Spinal cord (tissue), 9 donors: ENCODE measurements at regions not wholly inside any gene's neighbourhood (a gene's known extent, or its start where the extent isn't known, plus 50 kb on each side); places are given as distances from the start of the nearest gene placed in this dataset.

Experiments
- DNase-seq, 6 donors: peaks; one replicate each; pipeline versions ENCODE4 v3.0.0 to v3.0.0-alpha.2; 2013 to 2015; ENCODE audit warnings: low spot score in 6 of 6, low read depth in 4 of 6
- H3K27ac ChIP-seq: one replicate; pipeline ENCODE4 v1.5.1; 2013; ENCODE audit warnings: low read depth, low read length, control low read depth
- H3K27me3 ChIP-seq: one replicate; pipeline ENCODE4 v1.6.1; 2013; ENCODE audit warnings: low read length; ENCODE audit not compliant: control insufficient read depth, insufficient read depth
- H3K36me3 ChIP-seq: one replicate; pipeline ENCODE4 v1.6.1; 2013; ENCODE audit warnings: low read length; ENCODE audit not compliant: control insufficient read depth, insufficient read depth
- H3K4me1 ChIP-seq: one replicate; pipeline ENCODE4 v1.6.1; 2013; ENCODE audit warnings: low read length; ENCODE audit not compliant: control insufficient read depth, insufficient read depth
- H3K4me3 ChIP-seq: one replicate; pipeline ENCODE4 v1.5.1; 2013; ENCODE audit warnings: low read depth, low read length, control low read depth
- H3K9me3 ChIP-seq: one replicate; pipeline ENCODE4 v1.6.1; 2013; ENCODE audit warnings: low read length; ENCODE audit not compliant: control insufficient read depth, insufficient read depth
- WGBS: methylation state at CpG from one replicate; pipeline ENCODE4 v1.1.5; 2013; ENCODE audit warnings: missing lambda C conversion rate; ENCODE audit not compliant: insufficient coverage; 5-methylcytosine and 5-hydroxymethylcytosine counted together
- donor health status: healthy.

DNA sequence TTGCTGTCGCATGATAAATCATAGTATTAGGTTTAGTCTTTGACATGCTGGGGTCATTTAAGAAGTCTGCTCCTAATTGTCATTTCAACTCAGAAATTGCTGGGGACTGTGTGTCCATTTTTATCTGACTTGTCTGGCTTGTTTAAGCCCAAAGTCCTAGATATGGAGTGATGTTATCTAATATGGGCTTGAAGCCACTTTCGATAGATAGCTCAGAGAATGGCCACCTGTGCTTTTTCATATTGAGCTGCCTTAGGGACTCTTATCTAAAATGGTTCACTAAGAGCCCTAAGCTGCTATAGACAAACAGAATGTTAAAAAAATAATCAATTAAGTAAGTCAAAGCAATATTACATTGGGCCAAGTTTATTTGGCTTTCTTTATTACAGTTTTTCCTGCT lies 81.6 kb upstream of the CNTNAP4 start:
- H3K4me1 ChIP-seq, result no peaks in the 10 kb centered on the region
- no peaks in the 10 kb centered on the region for H3K9me3 ChIP-seq
- H3K27me3 ChIP-seq, result no peaks in the 10 kb centered on the region
- no peak for DNase-seq
- no peaks in the 10 kb centered on the region for H3K36me3 ChIP-seq
- H3K27ac ChIP-seq, result no peak overlapping the region
- no peak overlapping the region for H3K4me3 ChIP-seq
- no CpG with 5 or more reads among the region's 2 CpGs for WGBS

DNA sequence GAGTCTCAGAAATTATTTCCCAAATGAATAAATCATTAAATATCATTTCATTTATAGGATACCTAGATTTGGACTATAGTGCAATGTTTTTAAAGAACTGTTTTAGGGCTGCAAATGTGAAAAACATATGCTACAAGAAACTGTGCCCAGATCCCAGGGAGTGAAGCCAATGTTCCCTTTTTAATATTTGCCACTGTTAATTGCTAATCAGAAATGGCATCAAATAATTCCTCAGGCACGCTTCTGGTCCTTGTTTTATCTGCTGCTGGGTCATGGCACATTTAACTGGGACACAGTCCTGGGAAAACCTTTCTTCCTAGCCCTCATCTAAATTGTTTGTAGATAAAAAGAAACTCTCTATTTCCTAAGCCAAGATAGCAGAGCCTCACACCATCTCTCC lies 79.3 kb upstream of the CNTNAP4 start:
- Histone ChIP-seq H3K27me3 (no peaks in the 10 kb centered on the region), H3K4me3 (no peak overlapping the region), H3K4me1 (no peaks in the 10 kb centered on the region), H3K36me3 (no peaks in the 10 kb centered on the region), H3K9me3 (no peaks in the 10 kb centered on the region), H3K27ac (no peak overlapping the region)
- WGBS, result no CpG with 5 or more reads among the region's 1 CpG
- peak in 1 of 6 donors; percentile 44 for DNase-seq

DNA sequence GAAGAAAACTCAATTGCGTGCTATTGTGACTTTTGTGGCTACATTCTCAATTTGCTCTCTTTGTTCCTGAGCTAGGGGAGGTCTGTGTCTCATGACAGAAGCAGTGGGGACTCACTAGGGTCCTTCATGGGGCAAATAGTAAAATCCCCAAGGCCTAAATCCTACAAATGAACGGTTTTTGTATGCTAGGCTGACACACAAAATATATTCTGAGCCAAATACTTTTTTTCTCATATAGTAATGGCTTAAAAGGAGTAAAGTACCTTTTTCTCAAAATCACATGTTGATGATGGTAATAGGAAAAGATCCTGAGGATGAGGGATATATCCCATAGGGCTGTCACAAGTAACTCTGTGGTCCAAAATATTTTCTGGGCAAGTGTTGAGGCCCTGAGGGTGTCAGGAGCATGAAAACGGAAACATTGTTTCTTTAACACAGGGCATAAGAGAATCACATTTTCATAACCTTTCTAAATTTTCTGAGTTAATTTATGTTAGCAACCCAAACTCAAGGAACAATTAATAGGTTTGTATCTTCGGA lies 77.5 kb upstream of the CNTNAP4 start:
- H3K36me3 ChIP-seq, result no peaks in the 10 kb centered on the region
- WGBS, result no CpG with 5 or more reads among the region's 4 CpGs
- no peak overlapping the region for H3K27ac ChIP-seq
- no peaks in the 10 kb centered on the region for H3K4me1 ChIP-seq
- H3K9me3 ChIP-seq, result no peaks in the 10 kb centered on the region
- no peak for DNase-seq
- no peaks in the 10 kb centered on the region for H3K27me3 ChIP-seq
- H3K4me3 ChIP-seq, result no peak overlapping the region

DNA sequence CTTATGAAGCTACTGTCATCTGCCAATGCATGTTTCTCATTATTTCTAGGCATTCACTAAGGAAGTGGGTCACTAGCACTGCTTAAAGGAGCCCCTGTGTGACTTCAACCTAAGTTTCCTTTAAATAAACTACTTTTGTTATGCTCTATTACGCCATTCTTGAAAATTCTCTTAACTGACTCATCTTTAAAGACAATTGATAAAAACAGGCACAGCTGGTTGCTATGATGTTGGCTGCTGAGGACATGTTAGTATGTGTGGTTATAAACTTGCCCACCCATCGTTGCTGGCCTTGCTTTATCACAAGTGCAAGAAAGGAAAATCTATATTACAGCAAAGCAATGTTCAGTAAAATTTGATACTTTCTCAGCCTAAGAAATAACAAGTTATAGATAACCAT lies 75.8 kb upstream of the CNTNAP4 start:
- no peaks in the 10 kb centered on the region for H3K4me1 ChIP-seq
- H3K27ac ChIP-seq, result no peak overlapping the region
- H3K27me3 ChIP-seq, result no peaks in the 10 kb centered on the region
- DNase-seq, result no peak
- no peaks in the 10 kb centered on the region for H3K36me3 ChIP-seq
- no CpG with 5 or more reads among the region's 2 CpGs for WGBS
- no peaks in the 10 kb centered on the region for H3K9me3 ChIP-seq
- H3K4me3 ChIP-seq, result no peak overlapping the region

DNA sequence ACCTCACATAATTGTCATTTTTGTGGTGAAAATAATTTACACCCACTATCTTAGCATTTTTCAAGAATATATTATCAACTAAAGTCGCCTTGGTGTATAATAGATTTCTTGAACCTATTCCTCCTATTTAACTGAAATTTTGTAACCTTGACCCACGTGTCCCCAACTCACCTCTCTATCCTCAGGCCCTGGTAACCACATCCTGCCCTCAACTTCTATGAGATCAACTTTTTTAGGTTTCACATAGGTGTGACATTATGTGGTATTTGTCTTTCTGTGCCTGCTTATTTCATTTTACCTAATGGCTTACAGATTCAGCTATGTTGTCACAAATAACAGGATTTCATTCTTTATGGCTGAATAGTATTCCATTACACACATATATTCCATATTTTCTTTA lies 73.0 kb upstream of the CNTNAP4 start:
- no CpG with 5 or more reads among the region's 2 CpGs for WGBS
- H3K4me1 ChIP-seq, result no peaks in the 10 kb centered on the region
- H3K27me3 ChIP-seq, result no peaks in the 10 kb centered on the region
- no peak for DNase-seq
- H3K36me3 ChIP-seq, result no peaks in the 10 kb centered on the region
- no peak overlapping the region for H3K27ac ChIP-seq
- H3K9me3 ChIP-seq, result no peaks in the 10 kb centered on the region
- no peak overlapping the region for H3K4me3 ChIP-seq

DNA sequence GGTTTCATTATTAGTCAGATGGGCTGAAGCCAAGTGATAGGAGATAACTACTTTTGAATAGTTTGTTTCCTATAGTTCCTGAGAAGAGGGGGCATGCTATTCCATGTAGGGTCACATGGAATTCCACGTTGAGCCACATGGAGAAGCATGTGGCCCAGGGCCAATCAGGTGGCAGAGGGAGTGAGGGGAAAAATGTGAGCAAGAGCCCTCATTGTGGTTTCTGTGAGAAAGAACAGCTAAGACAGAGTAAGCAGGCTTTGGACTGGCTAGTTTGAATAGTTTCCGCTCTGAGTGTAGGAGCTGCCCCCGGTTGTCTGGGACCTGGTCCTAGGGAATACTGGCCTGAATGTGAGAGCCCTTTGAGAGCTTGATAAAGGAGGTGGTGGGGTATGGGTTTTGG lies 69.9 kb upstream of the CNTNAP4 start:
- Histone ChIP-seq H3K4me1 (no peaks in the 10 kb centered on the region), H3K36me3 (no peaks in the 10 kb centered on the region), H3K9me3 (no peaks in the 10 kb centered on the region), H3K4me3 (no peak overlapping the region), H3K27ac (no peak overlapping the region), H3K27me3 (no peaks in the 10 kb centered on the region)
- DNase-seq, result no peak
- 76% methylated on average over 3 of the region's 3 CpGs for WGBS

DNA sequence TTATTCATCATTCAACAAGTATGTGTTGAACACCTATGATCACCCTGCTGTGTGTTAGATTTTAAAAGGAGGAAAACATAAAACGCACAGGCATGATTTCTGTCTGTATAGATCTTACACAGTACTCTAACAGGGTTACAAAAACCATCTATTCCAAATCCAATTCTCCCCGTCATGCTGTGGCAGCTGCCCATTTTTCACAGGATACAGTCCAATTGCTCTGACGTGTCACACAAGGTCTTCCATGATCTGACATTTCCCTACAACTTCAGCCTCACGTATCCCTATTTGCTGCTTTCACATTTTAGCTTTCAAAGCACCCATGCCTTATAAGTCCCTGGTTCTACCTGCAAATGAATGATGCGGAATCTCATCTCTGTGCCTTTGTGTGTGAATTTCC lies 67.0 kb upstream of the CNTNAP4 start:
- no peaks in the 10 kb centered on the region for H3K36me3 ChIP-seq
- H3K9me3 ChIP-seq, result no peaks in the 10 kb centered on the region
- no peaks in the 10 kb centered on the region for H3K27me3 ChIP-seq
- 81% methylated on average over 5 of the region's 5 CpGs for WGBS
- H3K4me3 ChIP-seq, result no peak overlapping the region
- no peaks in the 10 kb centered on the region for H3K4me1 ChIP-seq
- peak in 2 of 6 donors; percentile 14 to 29 for DNase-seq
- H3K27ac ChIP-seq, result no peak overlapping the region

DNA sequence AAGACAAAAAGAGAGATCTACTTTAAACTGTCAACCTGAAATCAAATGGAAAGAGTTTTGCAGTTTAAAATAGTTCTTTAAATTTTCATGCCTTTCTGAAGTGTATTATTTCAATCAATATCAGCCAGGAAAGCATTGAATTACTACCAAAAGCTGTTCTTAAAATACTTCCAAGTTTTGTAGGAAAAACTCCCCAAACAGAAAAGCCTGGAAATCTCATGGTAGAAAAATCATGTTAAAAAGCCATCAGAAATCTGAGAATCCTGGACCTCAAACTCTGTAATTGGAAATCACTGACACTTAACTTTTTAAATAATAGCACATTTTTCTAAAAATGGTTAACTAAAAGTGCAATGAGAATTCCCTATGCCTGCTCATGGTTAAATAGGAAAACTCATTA lies 63.3 kb upstream of the CNTNAP4 start:
- Histone ChIP-seq H3K36me3 (no peaks in the 10 kb centered on the region), H3K27ac (no peak overlapping the region), H3K9me3 (no peaks in the 10 kb centered on the region), H3K4me3 (no peak overlapping the region), H3K27me3 (no peaks in the 10 kb centered on the region), H3K4me1 (no peaks in the 10 kb centered on the region)
- DNase-seq, result no peak

DNA sequence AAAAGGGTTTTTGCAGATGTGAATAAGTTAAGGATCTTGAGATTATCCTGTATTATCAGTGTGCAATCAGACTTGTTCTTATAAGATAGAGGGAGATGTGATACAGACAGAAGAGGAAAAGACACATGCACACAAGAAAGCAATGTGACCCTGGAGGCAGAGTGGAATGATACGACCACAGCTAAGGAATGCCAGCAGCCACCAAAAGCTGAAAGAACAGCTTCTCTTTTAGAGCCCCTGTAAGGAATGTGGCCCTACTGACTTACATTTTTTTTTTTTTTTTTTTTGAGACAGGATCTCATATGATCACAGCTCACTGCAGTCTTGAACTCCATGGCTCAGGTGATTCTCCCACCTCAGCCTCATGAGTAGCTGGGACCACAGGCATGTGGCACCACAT lies 62.3 kb upstream of the CNTNAP4 start:
- Histone ChIP-seq H3K27me3 (no peaks in the 10 kb centered on the region), H3K9me3 (no peaks in the 10 kb centered on the region), H3K4me1 (no peaks in the 10 kb centered on the region), H3K4me3 (no peak overlapping the region), H3K27ac (no peak overlapping the region), H3K36me3 (no peaks in the 10 kb centered on the region)
- no peak for DNase-seq
- WGBS, result 40% methylated on average over 1 of the region's 1 CpG

DNA sequence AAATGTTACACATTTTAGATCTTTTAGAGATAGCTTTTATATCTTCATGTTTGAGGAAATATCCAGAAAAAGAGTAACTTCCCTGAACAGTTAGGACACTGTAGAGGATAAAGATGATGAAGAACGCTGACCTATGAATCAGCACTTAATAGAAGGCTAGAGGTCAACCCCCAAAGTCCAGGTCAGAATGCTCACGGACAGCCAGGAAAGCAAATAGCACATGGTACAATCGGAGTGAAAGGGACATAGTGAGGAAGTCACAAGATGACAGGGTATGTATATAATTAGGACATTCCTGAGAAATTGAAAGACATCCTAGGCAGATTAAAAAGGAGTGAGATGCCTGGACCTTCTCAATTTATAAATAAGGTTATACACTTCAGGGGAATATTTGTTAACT lies 55.1 kb upstream of the CNTNAP4 start:
- Histone ChIP-seq H3K9me3 (no peaks in the 10 kb centered on the region), H3K27ac (no peak overlapping the region), H3K4me3 (no peak overlapping the region), H3K4me1 (no peaks in the 10 kb centered on the region), H3K27me3 (no peaks in the 10 kb centered on the region), H3K36me3 (no peaks in the 10 kb centered on the region)
- DNase-seq, result no peak
- WGBS, result 40% methylated on average over 3 of the region's 3 CpGs
